Fibroblast of villous mesenchyme (primary cell): ENCODE measurements at regions not wholly inside any gene's neighbourhood (a gene's known extent, or its start where the extent isn't known, plus 50 kb on each side); places are given as distances from the start of the nearest gene placed in this dataset.

Experiments
- DNase-seq: peaks from one replicate; pipeline ENCODE4 v3.0.0-alpha.2; 2010; ENCODE audit warnings: low read depth
- H3K4me3 ChIP-seq: 2 replicates; pipeline ENCODE4 v1.5.1; 2011; ENCODE audit warnings: low read depth, mild to moderate bottlenecking, low read length
- TF ChIP-seq, protein P1 (sequence below): IDR thresholded peaks from 2 replicates; pipeline ENCODE4 v1.5.1; 2012; ENCODE audit warnings: low read depth, mild to moderate bottlenecking, low read length; ENCODE audit not compliant: insufficient read depth

DNA sequence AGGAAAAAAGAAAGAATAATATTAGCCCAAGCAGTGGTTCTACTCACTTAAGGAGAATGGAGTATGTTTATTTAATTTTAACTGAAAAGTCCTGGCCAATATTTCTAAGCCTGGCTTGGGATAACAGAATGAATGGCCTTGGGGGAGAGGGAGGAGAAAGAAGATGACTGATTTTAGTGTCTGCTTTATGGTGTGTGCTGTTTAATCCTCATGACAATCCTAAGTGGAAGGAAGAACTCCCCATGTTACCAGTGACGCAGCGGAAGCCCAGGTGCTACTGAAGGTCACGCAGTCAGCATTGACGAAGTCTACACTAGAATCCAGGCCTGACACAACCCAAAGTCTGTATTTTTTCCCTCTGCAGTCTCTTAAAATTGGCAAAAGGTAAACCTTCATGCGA lies 50.5 kb downstream of the PALM2AKAP2 start:
- no peak for DNase-seq
- TF ChIP-seq, protein P1, sequence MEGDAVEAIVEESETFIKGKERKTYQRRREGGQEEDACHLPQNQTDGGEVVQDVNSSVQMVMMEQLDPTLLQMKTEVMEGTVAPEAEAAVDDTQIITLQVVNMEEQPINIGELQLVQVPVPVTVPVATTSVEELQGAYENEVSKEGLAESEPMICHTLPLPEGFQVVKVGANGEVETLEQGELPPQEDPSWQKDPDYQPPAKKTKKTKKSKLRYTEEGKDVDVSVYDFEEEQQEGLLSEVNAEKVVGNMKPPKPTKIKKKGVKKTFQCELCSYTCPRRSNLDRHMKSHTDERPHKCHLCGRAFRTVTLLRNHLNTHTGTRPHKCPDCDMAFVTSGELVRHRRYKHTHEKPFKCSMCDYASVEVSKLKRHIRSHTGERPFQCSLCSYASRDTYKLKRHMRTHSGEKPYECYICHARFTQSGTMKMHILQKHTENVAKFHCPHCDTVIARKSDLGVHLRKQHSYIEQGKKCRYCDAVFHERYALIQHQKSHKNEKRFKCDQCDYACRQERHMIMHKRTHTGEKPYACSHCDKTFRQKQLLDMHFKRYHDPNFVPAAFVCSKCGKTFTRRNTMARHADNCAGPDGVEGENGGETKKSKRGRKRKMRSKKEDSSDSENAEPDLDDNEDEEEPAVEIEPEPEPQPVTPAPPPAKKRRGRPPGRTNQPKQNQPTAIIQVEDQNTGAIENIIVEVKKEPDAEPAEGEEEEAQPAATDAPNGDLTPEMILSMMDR: no peak
- no peak overlapping the region for H3K4me3 ChIP-seq

DNA sequence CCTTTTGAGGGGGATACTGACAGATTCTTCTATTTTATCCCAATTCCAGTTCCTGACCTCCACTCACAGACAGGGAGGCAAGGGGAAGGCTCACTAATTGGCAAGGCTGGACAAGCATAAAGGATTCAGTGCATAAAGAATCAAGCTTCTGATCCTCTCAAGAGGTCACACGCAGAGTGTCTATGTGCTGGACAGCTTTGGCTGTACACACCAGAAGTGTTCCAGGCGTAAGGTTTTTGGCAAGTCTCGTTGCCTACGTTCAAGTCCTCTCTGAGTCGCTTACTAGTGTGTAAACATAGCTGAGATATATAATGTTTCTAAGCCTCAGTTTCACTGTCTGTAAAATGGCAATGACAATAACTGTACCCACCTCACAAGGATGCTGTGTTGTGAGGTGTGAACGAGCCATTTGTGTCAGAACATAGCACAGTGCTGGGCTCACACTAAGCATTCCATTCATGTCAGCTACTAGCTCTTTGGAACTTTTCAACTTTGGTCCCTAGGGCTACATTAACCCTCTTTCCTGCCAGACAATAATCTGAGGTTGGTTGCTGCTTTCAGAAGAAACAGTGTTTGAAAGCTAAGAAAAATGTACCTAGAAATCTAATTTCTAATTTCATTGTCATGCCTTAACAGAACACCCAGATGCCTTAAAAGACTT lies 52.1 kb downstream of the PALM2AKAP2 start:
- DNase-seq: no peak
- no peak overlapping the region for H3K4me3 ChIP-seq
- TF ChIP-seq, protein P1: no peak

DNA sequence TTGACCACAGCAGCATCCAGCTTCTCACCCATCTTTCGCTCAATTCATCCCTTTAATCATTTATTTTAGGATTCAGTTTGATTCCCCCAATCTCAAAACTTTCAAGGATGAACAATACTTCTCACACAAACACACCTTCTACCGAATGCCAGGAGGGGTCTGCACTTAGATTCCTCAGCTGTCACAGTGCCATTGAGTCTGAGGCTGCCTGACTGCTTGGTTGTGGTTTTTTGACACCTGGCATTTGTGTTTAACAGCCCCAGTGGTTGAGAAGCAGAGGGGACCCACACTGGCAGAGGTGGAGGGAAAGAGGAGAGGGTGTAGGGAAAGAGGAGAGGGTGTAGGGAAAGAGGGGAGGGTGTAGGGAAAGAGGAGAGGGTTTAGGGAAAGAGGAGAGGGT lies 54.9 kb downstream of the PALM2AKAP2 start:
- no peak for DNase-seq
- TF ChIP-seq, protein P1: no peak
- H3K4me3 ChIP-seq: no peak overlapping the region

DNA sequence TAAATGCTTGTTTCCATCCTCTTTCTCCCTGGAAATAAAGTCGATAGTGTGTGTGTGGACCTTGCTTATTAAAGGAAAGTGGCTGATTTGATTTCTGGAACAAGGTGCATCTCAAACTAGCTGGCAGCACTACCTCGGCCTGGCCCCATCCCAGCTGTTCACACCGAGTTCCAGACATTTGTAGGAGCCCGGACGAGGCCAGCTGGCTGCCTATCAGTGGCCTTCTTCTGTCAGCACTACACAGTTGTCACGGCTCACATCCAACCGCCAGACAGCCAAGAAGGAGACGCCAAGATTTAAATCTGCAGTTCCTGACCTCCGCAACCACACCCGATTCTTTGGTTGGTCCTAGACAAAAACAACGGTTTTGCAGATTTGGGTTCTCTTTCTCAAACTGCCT lies 63.6 kb downstream of the PALM2AKAP2 start:
- DNase-seq: no peak
- TF ChIP-seq, protein P1: no peak
- H3K4me3 ChIP-seq: no peak overlapping the region

DNA sequence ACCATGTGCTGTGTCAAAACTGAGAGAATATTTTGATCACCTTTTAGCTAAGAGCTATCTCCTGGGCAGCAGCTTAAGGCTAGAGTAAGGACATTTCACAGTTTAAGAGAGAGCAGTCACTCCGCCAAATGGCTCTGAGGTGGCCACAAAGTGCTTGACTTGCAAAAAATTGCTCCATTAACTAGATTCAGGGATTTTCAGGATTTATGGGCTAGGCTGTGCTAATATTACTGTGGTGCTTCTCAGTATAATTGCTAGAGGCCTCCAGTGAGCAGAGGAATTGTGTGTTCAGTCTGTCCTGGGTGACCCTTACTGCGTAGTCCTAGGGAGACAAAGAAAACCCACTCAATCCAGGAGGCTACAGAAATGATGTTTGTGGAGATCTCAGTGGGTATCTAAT lies 65.2 kb downstream of the PALM2AKAP2 start:
- TF ChIP-seq, protein P1: no peak
- DNase-seq: no peak
- H3K4me3 ChIP-seq: no peak overlapping the region

DNA sequence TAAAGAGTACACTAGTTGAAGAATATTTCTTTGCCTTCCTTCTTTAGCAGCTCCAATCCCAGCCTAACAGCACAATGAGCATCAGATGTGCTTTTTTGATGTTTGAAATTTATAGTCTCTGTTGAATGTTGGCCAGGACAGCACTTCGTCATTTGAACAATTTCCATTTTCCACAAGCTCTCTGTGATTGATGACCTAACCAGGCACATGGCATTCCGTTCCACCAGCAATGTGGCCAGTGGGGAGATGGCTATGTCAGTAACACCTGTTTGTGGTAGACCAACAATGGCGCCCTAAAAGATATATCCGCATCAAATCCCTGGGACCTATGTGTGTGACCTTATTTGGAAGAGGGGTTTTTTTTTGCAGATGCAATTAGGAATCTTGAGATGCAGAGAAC lies 66.8 kb downstream of the PALM2AKAP2 start:
- DNase-seq: no peak
- TF ChIP-seq, protein P1: no peak
- no peak overlapping the region for H3K4me3 ChIP-seq

DNA sequence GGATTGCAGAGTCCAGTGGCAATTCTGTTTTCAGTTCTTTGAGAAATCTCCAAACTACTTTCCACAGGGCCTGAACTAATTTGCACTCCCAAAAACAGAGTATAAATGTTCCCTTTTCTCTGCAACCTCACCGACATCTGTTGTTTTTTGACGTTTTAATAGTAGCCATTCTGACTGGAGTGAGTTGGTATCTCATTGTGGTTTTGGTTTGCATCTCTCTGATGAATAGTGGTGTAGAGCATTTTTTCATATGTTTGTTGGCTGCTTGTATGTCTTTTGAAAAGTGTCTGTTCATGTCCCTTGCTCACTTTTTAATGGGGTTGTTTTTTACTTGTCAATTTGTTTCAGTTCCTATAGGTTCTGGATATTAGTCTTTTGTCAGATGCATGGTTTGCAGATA lies 72.6 kb downstream of the PALM2AKAP2 start:
- TF ChIP-seq, protein P1: no peak
- DNase-seq: no peak
- no peak overlapping the region for H3K4me3 ChIP-seq
